Uterus (tissue), 2 donors: ENCODE measurements at regions not wholly inside any gene's neighbourhood (a gene's known extent, or its start where the extent isn't known, plus 50 kb on each side); places are given as distances from the start of the nearest gene placed in this dataset.

ENCODE experiments used
- POLR2A ChIP-seq, 2 donors: fragments of 450-650 bp; IDR thresholded peaks; one replicate each; pipeline ENCODE4 v1.6.1; 2016; ENCODE audit warnings: antibody characterized with exemption in 2 of 2, mild to moderate bottlenecking in 1 of 2, moderate library complexity in 1 of 2
- TF ChIP-seq, protein P1 (sequence below), 4 experiments: fragments of 200-600 bp in 2 of 4; fragments of 450-650 bp in 2 of 4; sonication (generic) in 2 of 4; IDR thresholded peaks; one replicate each; pipeline ENCODE4 v1.5.1; 2016 to 2019; ENCODE audit warnings: antibody characterized with exemption in 4 of 4, mild to moderate bottlenecking in 2 of 4, moderate library complexity in 1 of 4

DNA sequence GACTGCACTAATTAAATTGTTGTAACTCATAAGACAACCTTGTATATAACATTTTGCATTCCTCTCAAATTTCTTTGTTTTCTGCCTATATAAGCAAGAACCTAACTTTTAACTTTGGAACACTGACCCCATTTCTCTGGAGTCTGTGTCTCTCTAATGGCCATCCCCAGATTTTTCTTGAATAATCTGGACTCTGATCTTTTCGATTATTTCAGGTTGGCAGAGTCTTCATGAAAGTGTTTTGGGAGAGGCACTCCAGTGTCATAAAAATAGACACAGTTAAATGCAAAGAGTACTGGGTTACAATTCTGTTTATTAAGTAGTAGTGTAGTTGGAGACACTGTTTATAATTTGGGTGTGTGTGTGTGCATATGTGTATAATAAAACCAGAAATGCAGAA is 1467.7 kb upstream of the CELF4 start:
- TF ChIP-seq POLR2A (IDR thresholded peaks at IDR 0.05): no peak
- TF ChIP-seq, protein P1, sequence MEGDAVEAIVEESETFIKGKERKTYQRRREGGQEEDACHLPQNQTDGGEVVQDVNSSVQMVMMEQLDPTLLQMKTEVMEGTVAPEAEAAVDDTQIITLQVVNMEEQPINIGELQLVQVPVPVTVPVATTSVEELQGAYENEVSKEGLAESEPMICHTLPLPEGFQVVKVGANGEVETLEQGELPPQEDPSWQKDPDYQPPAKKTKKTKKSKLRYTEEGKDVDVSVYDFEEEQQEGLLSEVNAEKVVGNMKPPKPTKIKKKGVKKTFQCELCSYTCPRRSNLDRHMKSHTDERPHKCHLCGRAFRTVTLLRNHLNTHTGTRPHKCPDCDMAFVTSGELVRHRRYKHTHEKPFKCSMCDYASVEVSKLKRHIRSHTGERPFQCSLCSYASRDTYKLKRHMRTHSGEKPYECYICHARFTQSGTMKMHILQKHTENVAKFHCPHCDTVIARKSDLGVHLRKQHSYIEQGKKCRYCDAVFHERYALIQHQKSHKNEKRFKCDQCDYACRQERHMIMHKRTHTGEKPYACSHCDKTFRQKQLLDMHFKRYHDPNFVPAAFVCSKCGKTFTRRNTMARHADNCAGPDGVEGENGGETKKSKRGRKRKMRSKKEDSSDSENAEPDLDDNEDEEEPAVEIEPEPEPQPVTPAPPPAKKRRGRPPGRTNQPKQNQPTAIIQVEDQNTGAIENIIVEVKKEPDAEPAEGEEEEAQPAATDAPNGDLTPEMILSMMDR (IDR thresholded peaks at IDR 0.05): no peak
